Omental fat pad (tissue), 3 donors: ENCODE measurements at regions not wholly inside any gene's neighbourhood (a gene's known extent, or its start where the extent isn't known, plus 50 kb on each side); places are given as distances from the start of the nearest gene placed in this dataset.

Source experiments
- ATAC-seq: fragments of 150-250 bp; one replicate; pipeline ENCODE4 v1.9.1; 2016; ENCODE audit warnings: mild to moderate bottlenecking, moderate library complexity; ENCODE audit not compliant: low FRiP score
- DNase-seq: peaks from one replicate; pipeline ENCODE4 v3.0.0-alpha.2; 2019; ENCODE audit warnings: low spot score
- TF ChIP-seq, protein P1 (sequence below), 3 donors: fragments of 450-650 bp; IDR thresholded peaks; one replicate each; pipeline ENCODE4 v1.5.1; 2016 to 2017; ENCODE audit warnings: antibody characterized with exemption in 3 of 3, mild to moderate bottlenecking in 3 of 3, moderate library complexity in 2 of 3

DNA sequence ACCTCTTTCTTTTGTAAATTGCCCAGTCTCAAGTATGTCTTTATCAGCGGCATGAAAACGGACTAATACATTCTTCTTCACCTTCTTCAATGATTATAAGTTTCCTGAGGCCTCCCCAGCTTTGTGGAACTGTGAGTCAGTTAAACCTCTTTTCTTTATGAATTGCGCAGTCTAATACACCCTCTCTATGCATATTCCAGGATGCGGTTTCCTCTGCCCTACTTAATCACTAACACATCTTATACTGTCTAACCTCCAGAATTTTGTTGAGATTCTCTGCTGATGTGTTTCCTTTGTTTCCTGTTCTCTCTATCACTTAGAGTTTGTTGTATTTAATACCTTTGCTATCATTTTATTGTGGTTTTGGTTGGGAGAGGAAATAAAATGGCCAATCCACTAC, 145.4 kb downstream of the AEBP2 start:
- no peak for ATAC-seq
- no peak for DNase-seq
- TF ChIP-seq, protein P1, sequence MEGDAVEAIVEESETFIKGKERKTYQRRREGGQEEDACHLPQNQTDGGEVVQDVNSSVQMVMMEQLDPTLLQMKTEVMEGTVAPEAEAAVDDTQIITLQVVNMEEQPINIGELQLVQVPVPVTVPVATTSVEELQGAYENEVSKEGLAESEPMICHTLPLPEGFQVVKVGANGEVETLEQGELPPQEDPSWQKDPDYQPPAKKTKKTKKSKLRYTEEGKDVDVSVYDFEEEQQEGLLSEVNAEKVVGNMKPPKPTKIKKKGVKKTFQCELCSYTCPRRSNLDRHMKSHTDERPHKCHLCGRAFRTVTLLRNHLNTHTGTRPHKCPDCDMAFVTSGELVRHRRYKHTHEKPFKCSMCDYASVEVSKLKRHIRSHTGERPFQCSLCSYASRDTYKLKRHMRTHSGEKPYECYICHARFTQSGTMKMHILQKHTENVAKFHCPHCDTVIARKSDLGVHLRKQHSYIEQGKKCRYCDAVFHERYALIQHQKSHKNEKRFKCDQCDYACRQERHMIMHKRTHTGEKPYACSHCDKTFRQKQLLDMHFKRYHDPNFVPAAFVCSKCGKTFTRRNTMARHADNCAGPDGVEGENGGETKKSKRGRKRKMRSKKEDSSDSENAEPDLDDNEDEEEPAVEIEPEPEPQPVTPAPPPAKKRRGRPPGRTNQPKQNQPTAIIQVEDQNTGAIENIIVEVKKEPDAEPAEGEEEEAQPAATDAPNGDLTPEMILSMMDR (IDR thresholded peaks at IDR 0.05) = no peak

DNA sequence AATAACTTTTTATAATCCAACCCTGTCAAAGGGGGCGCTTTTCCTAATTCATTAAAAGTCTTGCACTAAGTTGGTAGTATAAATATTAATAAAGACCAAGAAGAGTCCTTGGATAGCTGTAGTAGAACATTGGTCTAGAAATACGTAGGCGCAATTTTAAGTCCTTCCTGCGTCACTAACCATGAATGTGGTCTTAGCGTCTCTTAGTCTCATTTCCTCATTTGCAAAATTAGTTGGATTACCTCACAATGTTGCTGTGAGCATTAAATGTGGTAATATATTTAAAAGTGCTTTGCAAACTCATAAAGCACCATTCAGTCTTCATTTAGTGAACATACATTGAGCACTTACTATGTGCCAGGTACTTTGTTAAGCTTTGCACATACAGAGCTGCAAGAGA, 149.7 kb downstream of the AEBP2 start:
- no peak for DNase-seq
- ATAC-seq = no peak
- TF ChIP-seq, protein P1 (IDR thresholded peaks at IDR 0.05) = no peak

DNA sequence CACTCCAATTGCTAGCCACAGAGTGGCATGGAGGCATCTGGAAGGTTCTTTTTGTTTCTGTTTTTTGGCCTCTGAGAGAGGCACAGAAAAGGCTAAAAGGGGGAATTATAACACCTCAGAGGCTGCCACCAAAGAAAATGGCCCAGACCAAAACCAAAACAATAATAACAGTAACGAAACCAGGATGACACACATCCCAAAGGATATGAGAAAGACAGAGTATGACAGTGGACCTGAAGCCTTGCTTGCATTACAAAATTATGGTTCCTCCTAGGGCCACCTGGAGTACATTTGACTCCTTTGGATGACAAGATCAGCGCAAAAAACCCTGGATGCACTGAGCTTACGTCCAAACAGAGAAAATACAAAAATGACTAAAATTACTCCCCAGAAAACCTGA, 152.7 kb downstream of the AEBP2 start:
- DNase-seq (no peak), ATAC-seq (no peak)
- TF ChIP-seq, protein P1 (IDR thresholded peaks at IDR 0.05) = no peak

DNA sequence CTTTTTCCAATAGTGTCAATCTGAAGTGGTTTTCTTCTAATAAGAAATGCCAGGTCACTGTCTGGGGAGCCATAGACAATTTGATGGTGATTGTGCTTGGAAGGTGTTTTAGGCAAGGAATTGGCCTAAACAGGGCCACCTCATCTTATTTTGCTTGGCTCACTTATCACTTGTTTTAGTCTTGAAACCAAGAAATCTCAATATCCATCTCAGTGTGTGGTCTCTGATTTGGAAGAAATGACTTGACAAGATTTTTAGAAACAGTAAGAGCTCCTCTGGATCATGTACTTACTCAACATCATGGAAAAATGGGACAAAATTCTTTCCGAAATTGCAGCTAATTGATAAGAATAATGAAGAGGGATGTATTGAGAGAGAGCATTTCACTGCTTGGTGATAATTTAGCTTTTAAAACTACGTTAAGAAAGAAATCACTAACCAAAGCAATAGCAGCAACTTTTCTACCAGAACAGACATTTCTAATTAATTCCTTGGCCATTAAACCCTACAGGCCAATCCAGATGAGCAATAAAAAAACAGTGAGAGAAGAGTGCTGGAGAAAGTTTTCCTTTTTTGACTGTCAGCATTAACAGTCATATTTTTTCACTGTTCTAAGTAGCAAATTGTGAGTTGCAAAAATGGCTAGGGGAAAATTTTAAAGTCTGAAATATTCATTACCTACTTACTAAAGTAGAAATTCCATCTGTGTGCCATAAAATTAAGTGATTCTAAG, 157.3 kb downstream of the AEBP2 start:
- TF ChIP-seq, protein P1 (IDR thresholded peaks at IDR 0.05) = no peak
- no peak for DNase-seq
- no peak for ATAC-seq

DNA sequence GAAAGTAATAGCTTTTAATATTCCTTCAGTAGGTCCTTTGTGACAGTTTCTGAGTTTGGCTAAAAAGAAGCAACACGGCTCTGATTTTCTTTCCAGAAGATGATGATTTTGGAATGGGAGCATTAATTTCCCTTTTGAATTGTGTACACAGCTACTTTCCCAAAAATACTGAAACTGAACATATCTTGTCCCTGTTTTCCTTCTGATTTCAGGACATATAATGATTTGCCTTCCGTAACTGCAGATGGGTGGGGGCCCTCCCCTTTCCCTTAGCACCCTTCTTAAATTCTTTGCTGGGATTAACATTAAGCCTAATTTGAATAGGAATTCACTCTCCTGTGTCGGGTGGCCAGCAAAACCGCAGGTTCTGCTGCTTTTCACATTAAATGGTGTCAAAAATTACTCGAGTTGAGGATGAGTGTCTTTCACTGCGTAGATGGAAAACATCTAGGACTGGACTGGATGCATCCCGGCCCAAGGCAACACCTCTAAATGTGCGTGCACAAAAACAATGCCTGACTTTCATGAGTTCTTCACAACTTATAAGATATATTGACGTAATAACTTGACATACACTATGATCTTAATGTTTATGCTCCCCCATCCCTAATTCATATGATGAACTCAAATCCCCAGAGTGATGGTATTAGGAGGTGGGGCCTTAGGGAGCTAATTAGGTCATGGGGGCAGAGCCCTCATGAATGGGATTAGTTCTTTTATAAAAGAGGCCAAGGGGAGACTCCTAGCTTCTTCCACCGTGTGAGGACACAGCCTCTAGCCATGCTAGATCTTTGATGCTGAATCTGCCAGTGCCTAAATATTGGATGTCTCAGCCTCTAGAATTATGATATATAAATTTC, 158.1 kb downstream of the AEBP2 start:
- ATAC-seq (no peak), DNase-seq (no peak)
- TF ChIP-seq, protein P1 (IDR thresholded peaks at IDR 0.05) = no peak

DNA sequence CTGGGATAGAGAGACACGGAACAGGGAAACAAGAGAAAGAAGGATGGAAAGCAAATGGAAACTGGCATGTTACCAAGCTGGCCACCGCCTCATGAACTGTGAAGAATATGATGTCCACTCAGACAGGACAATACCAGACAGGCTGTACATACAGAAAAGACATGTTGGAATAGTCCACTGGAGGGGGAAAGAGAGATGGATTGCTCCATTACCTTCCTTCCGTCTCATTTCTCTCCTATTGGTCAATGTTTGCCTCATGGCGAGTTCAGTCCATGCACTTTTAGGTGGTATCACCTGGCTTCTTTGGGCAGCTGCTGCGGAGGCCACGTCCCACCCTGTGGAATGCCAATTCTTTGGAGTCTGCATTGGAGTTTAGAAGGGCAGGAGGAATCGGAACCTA, 166.4 kb downstream of the AEBP2 start:
- ATAC-seq (no peak), DNase-seq (no peak)
- TF ChIP-seq, protein P1 (IDR thresholded peaks at IDR 0.05) = no peak
